ENCODE measurements at regions not wholly inside any gene's neighbourhood (a gene's known extent, or its start where the extent isn't known, plus 50 kb on each side); places are given as distances from the start of the nearest gene placed in this dataset.
"Not testable (repeated sequence)": the region's sequence is repeated elsewhere in the genome, so short reads cannot be mapped to it uniquely, and the experiment has no call there.

DNA sequence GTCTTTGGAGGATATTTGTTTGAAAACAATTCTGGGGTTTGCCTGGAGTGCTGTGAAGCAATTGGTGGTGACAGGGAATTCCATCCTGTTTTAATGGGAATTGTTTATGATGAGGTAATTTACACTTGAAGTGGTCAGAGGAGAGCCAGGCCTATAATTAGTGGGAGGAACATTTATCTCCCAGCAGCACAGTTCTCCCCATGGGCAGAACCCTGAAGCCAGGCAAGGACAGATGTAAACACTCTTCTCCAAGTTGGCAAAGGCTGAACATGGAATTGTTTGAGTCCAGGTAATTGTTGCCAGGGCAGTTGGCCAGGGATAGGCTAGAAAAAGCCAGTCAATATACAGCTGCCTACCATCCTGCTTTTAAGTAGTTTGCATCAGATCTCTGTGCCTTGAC is 789.7 kb downstream of the FRK start:
- DNase-seq (ENCODE audit: low read depth in 2 of 2), result no peak

DNA sequence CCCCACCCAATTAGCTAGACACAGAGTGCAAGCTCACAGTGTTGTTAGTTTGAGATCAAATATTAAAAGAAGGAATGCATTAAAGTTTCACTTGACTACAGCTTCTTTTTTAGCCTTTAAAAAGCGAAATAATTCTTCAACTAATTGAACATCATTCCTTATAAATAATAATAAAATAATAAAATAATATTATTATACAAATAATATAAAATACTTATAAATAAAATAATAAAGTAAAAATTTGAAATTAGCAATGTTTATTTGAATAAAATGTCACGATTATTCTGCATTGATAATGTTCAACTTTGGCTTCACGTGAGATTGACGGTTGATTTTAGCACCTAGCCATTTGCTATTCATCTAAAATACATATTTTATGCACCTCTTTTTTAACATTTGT is 819.3 kb downstream of the FRK start:
- no peak for DNase-seq (ENCODE audit: low read depth in 2 of 2)

DNA sequence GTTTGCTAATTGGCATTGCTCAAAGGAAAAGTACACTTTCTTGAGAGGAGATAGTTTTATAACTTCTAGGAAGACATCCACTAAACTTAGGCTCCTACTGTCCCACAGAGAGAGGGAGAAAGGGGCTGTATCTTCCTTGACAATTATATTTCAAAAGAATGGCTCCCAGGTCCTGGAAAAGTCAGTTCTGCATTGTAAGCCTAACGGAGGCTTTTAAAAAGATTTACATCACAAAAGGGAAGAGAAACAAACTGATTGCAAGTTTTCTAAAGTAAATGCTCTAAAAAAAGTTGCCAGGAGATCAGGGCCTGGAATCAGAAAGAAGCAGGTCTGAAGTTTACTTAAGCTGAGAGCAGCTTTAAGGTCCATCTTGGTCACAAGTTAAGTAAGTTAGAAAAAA is 839.5 kb downstream of the FRK start:
- no peak for DNase-seq (ENCODE audit: low read depth in 2 of 2)

DNA sequence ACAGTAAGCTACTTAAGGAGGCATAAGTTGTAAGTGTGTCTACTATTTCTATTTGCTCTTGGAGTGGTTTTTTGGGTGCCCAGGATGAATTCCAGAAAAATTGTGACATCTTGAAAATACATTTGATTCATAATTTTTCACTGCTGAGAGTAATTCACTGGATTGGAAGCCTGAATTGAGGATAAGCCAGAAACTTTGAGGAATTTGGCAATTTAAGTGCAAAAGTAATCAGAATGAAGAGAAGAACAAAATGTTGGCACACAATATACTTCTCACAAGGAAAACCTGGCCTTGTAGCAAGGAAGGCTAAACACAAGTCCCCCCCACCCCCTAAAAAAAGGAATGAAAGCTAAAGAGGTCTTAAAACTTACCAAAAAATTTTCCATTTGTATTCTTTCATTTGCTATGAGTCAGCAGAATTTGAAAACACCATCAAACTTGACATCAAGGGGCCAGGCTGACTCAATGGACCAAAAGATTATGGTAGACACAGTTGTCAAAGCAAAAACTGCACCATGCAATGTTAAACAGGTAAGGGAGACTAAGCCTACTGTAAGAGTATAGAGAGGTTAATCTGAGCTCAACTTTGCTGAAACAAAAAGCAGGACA is 840.0 kb downstream of the FRK start:
- no peak for DNase-seq (ENCODE audit: low read depth in 2 of 2)

DNA sequence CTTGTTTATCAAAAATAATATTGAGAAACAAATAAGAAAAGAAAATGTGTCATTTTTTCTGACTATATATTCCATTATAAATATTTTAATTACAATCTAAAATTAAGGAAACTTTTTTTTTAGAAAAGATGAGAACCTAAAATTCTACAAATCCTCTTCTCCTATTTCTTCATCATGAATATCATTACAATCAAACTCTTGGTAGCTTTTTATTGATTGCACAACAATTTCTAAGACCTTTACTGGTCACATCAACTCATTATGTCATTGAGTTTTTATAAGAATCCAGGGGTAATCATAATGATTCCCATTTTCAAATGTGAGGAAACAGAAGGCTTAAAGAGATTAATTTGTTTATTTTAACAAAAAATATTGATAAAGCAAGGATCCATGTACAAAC is 841.0 kb downstream of the FRK start:
- DNase-seq (ENCODE audit: low read depth in 2 of 2), result no peak

DNA sequence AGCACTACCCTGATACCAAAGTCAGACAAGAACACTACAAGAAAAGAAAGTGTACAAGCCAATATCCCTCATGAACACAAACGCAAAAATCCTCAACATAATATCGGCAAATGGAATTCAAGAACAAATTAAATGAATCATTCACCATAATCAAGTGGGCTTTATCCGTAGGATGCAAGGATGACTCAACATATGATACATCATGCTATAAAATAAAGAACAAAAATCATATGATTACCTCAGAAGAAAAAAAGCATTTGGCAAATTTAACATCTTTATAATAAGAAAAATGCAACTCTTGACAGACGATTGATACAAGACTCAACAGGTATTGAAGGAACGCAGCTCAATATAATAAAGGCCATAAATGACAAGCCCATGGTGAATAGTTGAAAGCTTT is 843.9 kb downstream of the FRK start:
- no peak for DNase-seq (ENCODE audit: low read depth in 2 of 2)

DNA sequence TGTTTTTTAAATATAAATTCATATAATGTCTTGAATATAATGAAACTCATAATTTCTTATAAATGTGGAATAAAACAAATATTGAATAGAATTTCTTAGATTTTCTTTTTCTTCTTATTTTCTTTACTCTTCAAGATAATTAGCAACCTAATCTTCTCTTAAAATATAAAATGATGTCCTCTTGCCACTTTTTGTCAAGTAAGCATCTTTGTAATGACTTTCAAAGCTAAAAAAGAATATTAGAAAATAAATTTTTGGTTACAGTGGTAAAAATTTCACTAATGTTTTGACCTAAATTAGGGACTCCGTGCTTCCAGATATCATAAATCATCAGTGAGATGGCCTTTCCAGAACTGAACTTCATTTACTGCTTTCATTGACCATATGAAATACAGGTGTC is 846.4 kb downstream of the FRK start:
- no peak for DNase-seq (ENCODE audit: low read depth in 2 of 2)

DNA sequence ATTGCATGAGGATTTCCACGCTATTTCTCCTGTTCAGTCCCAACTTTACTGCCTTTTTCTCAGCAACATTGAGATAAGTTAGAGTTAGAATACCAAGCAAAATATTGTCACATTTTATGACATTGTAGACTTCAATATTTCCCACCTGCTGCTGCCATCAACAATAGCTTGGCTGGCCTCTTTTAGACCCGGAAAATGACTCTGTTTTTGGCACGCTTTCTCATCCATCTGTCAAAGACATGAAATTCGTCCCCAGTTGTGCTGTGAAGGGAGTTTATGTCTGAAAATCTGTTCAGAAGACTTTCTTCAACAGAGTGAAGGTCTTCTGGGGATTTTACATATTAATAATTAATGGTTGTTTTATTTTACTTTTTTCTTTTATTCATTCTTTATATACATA is 857.3 kb downstream of the FRK start:
- no peak for DNase-seq (ENCODE audit: low read depth in 2 of 2)

DNA sequence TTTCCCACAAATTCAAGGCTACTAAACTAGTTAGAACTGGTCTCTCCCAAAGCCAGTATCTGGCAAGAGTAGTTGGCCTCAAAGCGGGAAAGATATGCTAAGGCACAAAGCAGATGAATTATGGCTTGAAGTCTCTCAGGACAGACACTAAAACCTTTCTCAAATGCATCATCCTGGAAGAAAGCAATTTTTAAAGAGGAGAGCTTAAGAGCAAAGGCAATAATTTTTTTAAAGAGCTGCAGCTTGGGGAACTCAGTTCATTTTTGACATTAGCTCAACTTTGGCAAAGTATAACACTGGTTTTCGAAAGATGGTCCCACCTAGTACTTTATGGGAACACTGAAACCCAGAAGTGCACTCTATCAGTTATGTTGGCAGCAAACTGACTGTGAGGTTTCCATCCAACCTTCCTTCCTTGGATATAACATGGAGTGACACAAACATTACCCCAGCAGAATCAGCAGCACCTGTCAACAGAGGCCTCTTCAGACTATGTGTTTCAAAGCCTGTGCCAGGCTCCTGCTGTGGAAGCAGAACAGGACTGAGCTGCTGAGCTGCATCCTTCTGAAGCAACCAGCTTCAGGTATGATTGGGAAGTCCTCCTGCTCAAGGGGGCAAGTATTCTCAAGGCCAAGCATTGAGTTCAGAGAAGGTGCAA is 852.3 kb upstream of the HS3ST5 start:
- no peak for DNase-seq (ENCODE audit: low read depth in 2 of 2)

DNA sequence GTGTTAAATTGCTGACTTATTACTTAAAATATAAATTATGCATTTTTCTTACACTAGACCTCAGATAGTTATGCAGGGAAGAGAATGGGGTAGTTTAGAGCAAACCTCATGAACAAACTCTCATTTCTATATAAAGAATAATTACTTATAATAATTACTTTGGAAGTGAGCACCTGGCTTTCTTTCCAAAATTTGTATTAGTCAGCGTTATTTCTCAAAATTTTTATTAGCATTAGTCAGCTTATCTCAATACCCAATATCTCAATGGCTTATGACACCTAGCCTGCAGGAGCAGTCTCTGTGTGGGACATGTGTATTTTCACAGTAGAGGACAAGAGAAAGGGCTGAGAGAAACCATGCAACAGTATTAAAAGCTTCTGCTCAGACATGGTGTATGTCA is 849.2 kb upstream of the HS3ST5 start:
- no peak for DNase-seq (ENCODE audit: low read depth in 2 of 2)

DNA sequence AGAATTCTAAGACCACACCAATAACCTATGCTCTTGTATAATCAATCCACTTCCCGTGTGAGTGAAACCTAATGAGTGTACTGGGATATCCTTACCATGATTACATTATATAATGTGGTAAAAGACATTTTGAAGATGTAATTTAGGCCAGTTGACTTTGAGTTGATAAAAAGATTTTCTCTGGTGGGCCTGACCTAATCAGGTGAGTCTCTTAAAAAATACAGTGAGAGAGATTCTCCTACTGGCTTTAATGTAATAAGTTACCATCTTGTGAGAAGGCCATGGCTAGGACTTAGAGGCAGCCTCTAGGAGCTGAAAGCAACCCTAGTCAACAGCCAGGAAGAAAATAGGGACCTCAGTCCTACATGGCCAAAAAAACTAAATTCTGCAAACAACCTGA is 847.7 kb upstream of the HS3ST5 start:
- no peak for DNase-seq (ENCODE audit: low read depth in 2 of 2)

DNA sequence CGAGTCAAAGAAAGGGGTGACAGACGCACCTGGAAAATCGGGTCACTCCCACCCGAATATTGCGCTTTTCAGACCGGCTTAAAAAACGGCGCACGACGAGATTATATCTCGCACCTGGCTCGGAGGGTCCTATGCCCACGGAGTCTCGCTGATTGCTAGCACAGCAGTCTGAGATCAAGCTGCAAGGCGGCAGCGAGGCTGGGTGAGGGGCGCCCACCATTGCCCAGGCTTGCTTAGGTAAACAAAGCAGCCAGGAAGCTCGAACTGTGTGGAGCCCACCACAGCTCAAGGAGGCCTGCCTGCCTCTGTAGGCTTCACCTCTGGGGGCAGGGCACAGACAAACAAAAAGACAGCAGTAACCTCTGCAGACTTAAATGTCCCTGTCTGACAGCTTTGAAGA is 832.6 kb upstream of the HS3ST5 start:
- not testable (repeated sequence) for DNase-seq (ENCODE audit: low read depth in 2 of 2)

DNA sequence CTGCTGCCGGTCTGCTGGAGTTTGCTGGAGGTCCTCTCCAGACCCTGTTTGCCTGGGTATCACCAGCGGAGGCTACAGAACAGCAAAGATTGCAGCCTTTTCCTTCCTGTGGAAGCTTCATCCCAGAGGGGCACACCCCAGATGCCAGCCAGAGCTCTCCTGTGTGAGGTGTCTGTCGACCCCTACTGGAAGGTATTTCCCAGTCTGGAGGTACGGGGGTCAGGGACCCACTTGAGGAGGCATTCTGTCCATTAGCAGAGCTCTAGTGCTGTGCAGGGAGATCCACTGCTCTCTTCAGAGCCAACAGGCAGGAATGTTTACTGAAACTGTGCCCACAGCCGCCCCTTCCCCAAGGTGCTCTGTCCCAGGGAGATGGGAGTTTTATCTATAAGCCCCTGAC is 823.1 kb upstream of the HS3ST5 start:
- DNase-seq (ENCODE audit: low read depth in 2 of 2), result not testable (repeated sequence)

DNA sequence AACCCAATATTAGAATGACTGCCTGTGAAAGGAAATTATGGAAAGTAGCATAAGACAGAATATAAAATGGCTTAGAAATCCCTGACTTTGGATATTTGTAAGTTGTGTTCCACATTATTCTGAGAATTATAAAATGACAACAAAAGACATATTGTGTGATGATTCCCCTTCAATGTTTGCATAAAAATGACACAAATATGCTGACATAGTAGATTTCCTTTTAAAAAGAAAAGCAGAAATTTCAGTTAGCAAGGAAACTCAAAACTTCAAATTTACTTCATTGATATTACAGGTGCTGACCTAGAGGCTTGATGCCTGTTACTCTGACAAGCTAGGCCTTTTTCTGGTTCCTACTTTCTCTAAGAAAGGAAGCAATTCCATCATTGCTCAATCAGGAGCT is 816.9 kb upstream of the HS3ST5 start:
- DNase-seq (ENCODE audit: low read depth in 2 of 2), result no peak

DNA sequence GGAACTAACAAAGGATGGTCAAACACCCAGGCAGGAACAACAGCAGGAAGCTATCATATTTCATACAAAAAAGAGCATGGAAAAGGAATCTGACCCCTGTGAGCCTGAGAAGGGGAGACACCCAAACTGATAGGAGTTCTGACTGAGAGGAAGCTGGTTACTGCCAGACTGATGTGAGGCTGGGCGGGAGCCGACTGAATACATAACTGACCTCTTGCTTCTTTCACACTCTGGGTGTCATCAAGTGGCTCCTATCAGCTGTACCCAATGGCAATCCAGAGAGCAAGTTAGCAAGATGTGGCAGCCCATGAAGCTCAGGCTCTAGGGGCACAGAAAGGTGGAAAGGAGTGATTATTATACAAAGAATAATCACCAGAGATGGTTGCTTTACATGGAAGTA is 795.1 kb upstream of the HS3ST5 start:
- DNase-seq (ENCODE audit: low read depth in 2 of 2), result no peak

DNA sequence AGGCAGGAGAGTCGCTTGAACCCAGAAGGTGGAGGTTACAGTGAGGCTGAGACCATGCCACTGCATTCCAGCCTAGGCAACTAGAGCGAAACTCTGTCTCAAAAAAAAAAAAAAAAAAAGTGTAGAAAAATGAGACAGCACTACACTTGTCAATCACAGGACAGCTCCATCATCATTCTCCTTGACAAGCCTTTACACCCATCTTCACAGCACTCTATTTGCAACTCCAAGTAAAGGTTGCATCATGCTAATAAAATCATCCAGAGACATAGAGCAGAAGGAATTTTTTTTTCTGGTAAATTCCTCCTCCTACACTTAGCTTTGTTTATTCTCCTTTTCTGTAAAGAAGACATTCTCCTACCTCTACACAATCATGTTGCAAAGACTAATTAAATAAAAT is 791.0 kb upstream of the HS3ST5 start:
- no peak for DNase-seq (ENCODE audit: low read depth in 2 of 2)

DNA sequence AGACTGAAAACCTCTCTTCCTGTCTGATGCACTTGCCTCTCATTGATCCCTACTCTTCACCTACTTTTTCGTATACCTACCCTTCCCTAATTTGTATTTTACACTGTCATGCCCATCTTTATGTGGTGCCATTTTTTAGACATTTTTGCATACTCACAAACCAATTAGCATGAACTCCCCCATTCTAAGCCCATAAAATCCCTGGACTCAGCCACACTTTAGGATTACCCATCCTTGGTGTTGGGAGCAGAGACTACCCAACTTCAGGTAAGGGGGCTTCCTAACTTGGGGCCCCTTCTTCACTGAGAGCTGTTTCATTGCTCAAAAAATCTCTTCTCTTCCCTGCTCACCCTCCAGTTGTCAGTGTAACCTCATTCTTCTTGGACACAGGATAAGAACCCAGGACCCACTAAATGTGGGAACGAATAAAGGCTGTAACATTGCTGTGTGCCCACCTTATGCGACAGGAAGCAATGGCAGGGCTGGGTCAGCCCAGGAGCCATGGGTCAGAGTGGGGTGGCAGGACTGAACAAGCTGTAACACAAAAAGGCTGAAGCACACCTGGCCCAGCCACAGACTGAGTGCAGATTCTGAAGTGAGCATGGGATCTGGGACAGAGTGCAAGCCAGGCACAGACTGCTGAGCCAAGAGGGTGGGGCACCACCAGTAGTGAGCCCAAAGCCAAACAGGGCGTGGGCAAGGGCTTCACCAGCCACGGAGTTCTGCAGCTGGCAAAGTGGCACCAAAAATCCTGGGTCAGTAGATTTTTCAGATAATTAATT is 789.1 kb upstream of the HS3ST5 start:
- no peak for DNase-seq (ENCODE audit: low read depth in 2 of 2)

DNA sequence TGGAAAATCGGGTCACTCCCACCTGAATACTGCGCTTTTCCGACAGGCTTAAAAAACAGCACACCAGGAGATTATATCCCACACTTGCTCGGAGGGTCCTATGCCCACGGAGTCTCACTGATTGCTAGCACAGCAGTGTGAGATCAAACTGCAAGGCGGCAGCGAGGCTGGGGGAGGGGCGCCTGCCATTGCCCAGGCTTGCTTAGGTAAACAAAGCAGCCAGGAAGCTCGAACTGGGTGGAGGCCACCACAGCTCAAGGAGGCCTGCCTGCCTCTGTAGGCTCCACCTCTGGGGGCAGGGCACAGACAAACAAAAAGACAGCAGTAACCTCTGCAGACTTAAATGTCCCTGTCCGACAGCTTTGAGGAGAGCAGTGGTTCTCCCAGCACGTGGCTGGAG is 778.7 kb upstream of the HS3ST5 start:
- not testable (repeated sequence) for DNase-seq (ENCODE audit: low read depth in 2 of 2)

DNA sequence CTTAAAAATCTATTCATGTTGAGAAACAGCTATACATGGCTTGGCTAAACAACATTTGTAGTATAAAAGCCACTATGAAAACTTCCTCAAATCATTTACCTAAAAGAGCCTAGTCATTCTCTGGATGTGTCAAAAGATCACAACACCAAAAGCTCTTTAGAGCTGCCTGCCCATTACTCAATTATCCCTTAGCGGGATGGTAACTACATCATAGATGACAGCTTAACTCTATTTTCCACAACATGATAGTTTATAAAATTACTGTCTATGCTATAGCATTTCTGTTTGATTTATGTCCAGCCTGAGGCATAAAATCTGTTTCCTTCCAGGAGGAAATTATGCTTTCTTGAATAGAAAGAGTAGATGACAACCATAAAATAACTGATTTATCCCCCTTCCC is 777.6 kb upstream of the HS3ST5 start:
- DNase-seq (ENCODE audit: low read depth in 2 of 2), result no peak

DNA sequence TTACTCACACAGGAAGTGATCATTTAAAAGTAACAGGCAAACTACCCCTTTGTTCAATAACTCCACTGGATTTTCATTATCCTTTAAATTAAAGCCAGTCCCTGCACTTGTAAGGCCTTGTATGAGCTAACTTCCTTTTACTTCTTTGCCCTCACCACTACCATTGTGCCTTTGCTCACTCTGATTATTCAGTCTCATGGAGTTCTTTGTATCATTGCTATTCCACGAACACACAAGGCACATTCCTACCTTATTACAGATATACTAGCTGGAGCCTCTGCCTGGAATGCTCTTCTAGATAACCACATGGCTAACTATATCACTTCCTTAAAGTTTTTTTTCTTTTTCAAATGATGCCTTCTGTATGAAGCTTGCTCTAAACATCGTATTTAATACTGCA is 748.6 kb upstream of the HS3ST5 start:
- no peak for DNase-seq (ENCODE audit: low read depth in 2 of 2)

DNA sequence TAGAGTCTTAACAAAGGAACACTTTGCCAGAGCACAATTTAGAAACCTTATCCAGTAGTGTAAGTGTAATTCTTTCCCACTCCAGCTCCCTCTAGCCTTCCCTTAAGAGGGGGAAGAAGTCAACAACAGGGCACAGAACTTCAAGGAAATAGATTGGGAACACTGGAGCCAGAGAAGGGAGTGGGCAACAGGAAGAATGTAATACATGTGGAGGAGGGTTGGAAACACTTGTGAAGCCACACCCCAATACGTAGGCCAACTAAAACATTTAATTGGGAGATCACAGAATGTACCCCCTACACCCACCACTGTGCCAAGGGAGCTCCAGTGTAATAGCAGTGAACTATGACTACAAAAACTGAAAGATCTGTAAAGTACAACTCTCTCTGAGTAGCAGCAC is 735.7 kb upstream of the HS3ST5 start:
- no peak for DNase-seq (ENCODE audit: low read depth in 2 of 2)

DNA sequence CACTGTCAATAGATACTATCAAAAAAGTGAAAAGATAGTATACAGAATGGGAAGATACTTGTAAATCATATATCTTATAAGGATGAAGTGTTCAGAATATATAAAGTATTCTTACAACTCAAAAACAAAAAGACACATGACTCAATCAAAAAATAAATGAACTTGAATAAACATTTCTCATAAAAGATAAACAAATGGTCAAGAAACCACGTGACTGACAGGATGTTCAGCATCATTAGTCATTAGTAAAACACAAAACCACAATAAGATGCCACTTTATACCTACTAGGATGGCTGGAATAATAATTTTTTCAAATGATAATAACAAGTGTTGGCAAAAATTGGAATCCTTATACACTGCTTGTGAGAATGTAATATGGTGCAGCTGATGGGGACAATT is 729.1 kb upstream of the HS3ST5 start:
- DNase-seq (ENCODE audit: low read depth in 2 of 2), result no peak

DNA sequence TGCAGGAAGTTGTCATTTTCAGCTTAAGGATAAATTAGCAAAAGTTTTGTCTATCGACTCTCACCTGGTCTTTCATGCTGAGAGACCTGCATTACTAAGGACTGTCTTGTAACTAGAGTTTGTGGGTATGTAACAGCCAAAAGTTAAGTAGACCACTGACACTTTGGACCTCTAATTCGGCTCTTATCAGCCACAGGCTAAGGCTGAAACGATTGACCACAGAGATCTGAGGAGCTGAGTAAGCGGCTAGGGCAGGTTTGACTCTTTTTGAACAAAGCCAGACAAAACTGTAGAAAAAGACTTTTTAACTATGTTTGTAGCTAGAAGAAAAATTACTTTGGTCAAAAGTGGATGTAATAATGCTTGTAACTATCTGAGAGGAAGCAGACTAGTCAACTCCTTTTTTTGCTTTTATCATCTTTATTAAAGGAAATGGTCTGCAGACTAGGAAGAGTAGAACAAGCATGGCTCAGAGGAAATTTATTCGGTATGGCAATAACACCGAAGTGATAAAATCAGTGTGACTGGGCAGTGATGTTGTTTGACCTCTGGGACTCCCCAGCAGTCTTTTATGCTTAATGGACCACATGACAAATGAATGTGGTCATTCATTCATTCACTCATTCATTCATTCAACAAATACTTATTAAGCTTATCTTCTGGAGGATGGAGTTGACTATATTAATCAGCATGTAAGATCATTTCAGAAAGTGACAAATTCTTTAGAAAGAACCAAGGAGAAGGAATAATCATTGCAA is 725.0 kb upstream of the HS3ST5 start:
- no peak for DNase-seq (ENCODE audit: low read depth in 2 of 2)
